ENCODE measurements at regions not wholly inside any gene's neighbourhood (a gene's known extent, or its start where the extent isn't known, plus 50 kb on each side); places are given as distances from the start of the nearest gene placed in this dataset.

- TF ChIP-seq SMC3 (IDR thresholded peaks at IDR 0.05) = no peak
- no peak for TF ChIP-seq RFX5 (IDR thresholded peaks at IDR 0.05)
- no peak for TF ChIP-seq CTCF (IDR thresholded peaks at IDR 0.05)
- TF ChIP-seq BHLHE40 (IDR thresholded peaks at IDR 0.05; ENCODE audit: low read depth, low read length) = no peak
- TF ChIP-seq EHF (CRISPR knock-in tag; IDR thresholded peaks at IDR 0.05) = no peak
- TF ChIP-seq JUNB (IDR thresholded peaks at IDR 0.05) = no peak
Measured at GRCh38 chr4:31039382-31039781, 319.2 kb downstream of the PCDH7 start.
